ENCODE measurements at regions not wholly inside any gene's neighbourhood (a gene's known extent, or its start where the extent isn't known, plus 50 kb on each side); places are given as distances from the start of the nearest gene placed in this dataset.

- intact Hi-C loops (cut with micrococcal nuclease; ENCODE audit: unreplicated experiment) = no loop called here
- Histone ChIP-seq H3K4me3 (ENCODE audit: low read depth, low read length, poor library complexity, severe bottlenecking) (no peak overlapping the region), H3K27me3 (replicated peaks; ENCODE audit: insufficient read depth, low read depth, low read length, poor library complexity) (no peaks in the 10 kb centered on the region), H3K36me3 (ENCODE audit: insufficient read depth, low read length, poor library complexity, severe bottlenecking) (no peaks in the 10 kb centered on the region), H3K9me3 (ENCODE audit: low read depth, low read length, poor library complexity, severe bottlenecking) (no peaks in the 10 kb centered on the region), H3K4me1 (ENCODE audit: insufficient read depth, low read length, poor library complexity, severe bottlenecking) (no peaks in the 10 kb centered on the region), H3K27ac (ENCODE audit: low read depth, low read length, poor library complexity, severe bottlenecking) (no peak overlapping the region)
- DNase-seq (ENCODE audit: low spot score) = no peak
- CTCF ChIA-PET = no interaction called here
- BruUV-seq (replicated peaks) = no TSS peak
- TF ChIP-seq EZH2 (IDR thresholded peaks at IDR 0.05; ENCODE audit: borderline replicate concordance, low read depth, low read length, poor library complexity, severe bottlenecking) = no peak
- TF ChIP-seq, protein P1, sequence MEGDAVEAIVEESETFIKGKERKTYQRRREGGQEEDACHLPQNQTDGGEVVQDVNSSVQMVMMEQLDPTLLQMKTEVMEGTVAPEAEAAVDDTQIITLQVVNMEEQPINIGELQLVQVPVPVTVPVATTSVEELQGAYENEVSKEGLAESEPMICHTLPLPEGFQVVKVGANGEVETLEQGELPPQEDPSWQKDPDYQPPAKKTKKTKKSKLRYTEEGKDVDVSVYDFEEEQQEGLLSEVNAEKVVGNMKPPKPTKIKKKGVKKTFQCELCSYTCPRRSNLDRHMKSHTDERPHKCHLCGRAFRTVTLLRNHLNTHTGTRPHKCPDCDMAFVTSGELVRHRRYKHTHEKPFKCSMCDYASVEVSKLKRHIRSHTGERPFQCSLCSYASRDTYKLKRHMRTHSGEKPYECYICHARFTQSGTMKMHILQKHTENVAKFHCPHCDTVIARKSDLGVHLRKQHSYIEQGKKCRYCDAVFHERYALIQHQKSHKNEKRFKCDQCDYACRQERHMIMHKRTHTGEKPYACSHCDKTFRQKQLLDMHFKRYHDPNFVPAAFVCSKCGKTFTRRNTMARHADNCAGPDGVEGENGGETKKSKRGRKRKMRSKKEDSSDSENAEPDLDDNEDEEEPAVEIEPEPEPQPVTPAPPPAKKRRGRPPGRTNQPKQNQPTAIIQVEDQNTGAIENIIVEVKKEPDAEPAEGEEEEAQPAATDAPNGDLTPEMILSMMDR (conservative IDR thresholded peaks at IDR 0.05; ENCODE audit: low read depth, low read length) = no peak
- POLR2A ChIA-PET (ENCODE audit: low non-redundant PET) = no interaction called here
These were observed 450.7 kb upstream of the ZMIZ1 start for GRCh38 chr10:78618050-78618449.

DNA sequence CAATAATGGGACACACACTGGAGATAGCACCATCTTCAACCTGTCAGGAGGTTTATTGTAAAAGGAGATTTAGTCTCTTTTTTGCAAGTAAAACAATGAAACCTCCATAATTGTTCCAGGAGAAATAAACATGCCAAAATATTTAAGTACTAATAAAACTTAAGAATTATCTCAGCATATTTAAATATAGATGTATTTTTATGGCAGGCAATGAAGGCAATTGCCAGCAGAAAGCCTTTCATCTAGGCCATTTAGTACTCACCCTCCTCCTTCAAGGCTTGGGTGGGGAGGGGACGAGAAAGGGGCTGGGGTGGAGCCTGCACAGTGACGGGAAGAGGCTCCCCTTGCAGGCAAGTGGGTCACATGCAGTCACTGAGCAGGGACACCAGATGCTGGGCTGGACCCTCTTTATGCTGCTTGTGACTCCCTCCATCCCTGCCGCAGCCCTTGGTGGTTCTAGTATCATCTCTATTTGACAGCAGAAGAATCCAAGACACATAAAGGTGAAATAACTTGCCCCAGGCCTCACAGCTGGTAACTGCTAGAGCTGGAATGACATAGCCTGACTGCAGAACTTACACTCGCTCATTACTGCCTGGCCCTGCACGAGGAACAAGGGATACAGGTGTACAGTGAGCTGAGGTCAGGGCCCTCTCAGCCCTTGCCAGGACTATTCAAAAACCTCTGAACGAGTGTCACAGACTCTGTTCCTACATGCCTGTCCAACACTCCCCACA lies 449.5 kb upstream of the ZMIZ1 start:
- TF ChIP-seq EZH2 (IDR thresholded peaks at IDR 0.05; ENCODE audit: borderline replicate concordance, low read depth, low read length, poor library complexity, severe bottlenecking) = no peak
- TF ChIP-seq, protein P1 (conservative IDR thresholded peaks at IDR 0.05; ENCODE audit: low read depth, low read length) = no peak
- ChIA-PET POLR2A (ENCODE audit: low non-redundant PET) (no interaction called here), CTCF (no interaction called here)
- Histone ChIP-seq H3K27me3 (replicated peaks; ENCODE audit: insufficient read depth, low read depth, low read length, poor library complexity) (no peaks in the 10 kb centered on the region), H3K4me1 (ENCODE audit: insufficient read depth, low read length, poor library complexity, severe bottlenecking) (no peaks in the 10 kb centered on the region), H3K4me3 (ENCODE audit: low read depth, low read length, poor library complexity, severe bottlenecking) (no peak overlapping the region), H3K36me3 (ENCODE audit: insufficient read depth, low read length, poor library complexity, severe bottlenecking) (no peaks in the 10 kb centered on the region), H3K9me3 (ENCODE audit: low read depth, low read length, poor library complexity, severe bottlenecking) (no peaks in the 10 kb centered on the region), H3K27ac (ENCODE audit: low read depth, low read length, poor library complexity, severe bottlenecking) (no peak overlapping the region)
- BruUV-seq (replicated peaks) = no TSS peak
- no peak for DNase-seq (ENCODE audit: low spot score)
- intact Hi-C loops (cut with micrococcal nuclease; ENCODE audit: unreplicated experiment) = no loop called here

GRCh38 chr10:78619896-78620295 lies 448.9 kb upstream of the ZMIZ1 start:
- no peaks in the 10 kb centered on the region for H3K36me3 ChIP-seq (ENCODE audit: insufficient read depth, low read length, poor library complexity, severe bottlenecking)
- H3K9me3 ChIP-seq (ENCODE audit: low read depth, low read length, poor library complexity, severe bottlenecking) = no peaks in the 10 kb centered on the region
- POLR2A ChIA-PET (ENCODE audit: low non-redundant PET) = no interaction called here
- no peak overlapping the region for H3K4me3 ChIP-seq (ENCODE audit: low read depth, low read length, poor library complexity, severe bottlenecking)
- H3K27ac ChIP-seq (ENCODE audit: low read depth, low read length, poor library complexity, severe bottlenecking) = no peak overlapping the region
- H3K4me1 ChIP-seq (ENCODE audit: insufficient read depth, low read length, poor library complexity, severe bottlenecking) = no peaks in the 10 kb centered on the region
- no TSS peak for BruUV-seq (replicated peaks)
- intact Hi-C loops (cut with micrococcal nuclease; ENCODE audit: unreplicated experiment) = no loop called here
- no peak for TF ChIP-seq EZH2 (IDR thresholded peaks at IDR 0.05; ENCODE audit: borderline replicate concordance, low read depth, low read length, poor library complexity, severe bottlenecking)
- TF ChIP-seq, protein P1 (conservative IDR thresholded peaks at IDR 0.05; ENCODE audit: low read depth, low read length) = no peak
- no peak for DNase-seq (ENCODE audit: low spot score)
- CTCF ChIA-PET = no interaction called here
- no peaks in the 10 kb centered on the region for H3K27me3 ChIP-seq (replicated peaks; ENCODE audit: insufficient read depth, low read depth, low read length, poor library complexity)
